K562 (cell line): ENCODE measurements at regions not wholly inside any gene's neighbourhood (a gene's known extent, or its start where the extent isn't known, plus 50 kb on each side); places are given as distances from the start of the nearest gene placed in this dataset.

Experiments used
- ATAC-seq: fragments of 200-7000 bp; cut with Tn5 transposase; 3 replicates; pipeline ENCODE4 v1.9.1; 2020; ENCODE audit warnings: moderate library complexity
- BruUV-seq: library from RNA; stranded (reverse); fragments of 400-500 nt; replicated peaks from 2 replicates; lab custom pipeline; 2021; lab: Mats Ljungman, UMichigan
- CTCF ChIA-PET: fragments of 300-600 bp; formaldehyde crosslinking; extraction: SDS; loops from one replicate; lab custom pipeline; 2021; ENCODE audit warnings: low intra/inter-chr PET ratio; lab: Yijun Ruan, JAX
- POLR2A ChIA-PET: fragments of 300-600, 350-650 bp; sonication (Branson Sonifier 250); formaldehyde crosslinking; extraction: SDS; loops from one replicate; lab custom pipeline; 2021; ENCODE audit warnings: antibody characterized with exemption, inconsistent platforms; lab: Yijun Ruan, JAX
- DNase-seq, 4 experiments: peaks; one replicate each; pipeline versions ENCODE4 v3.0.0 to v3.0.0-alpha.2; 2011 to 2018; ENCODE audit warnings: low spot score in 3 of 4, mixed read lengths in 3 of 4; ENCODE audit errors: extremely low read depth in 1 of 4
- FAIRE-seq: peaks from 2 replicates; lab custom pipeline; 2011; peaks lifted over from hg19 to GRCh38; lab: Jason Lieb, UNC
- H2AFZ ChIP-seq: 2 replicates; pipeline ENCODE4 v1.6.0; 2011; ENCODE audit warnings: low read depth, low read length, control low read depth, inconsistent platforms
- H3K27ac ChIP-seq: fragments of 200-600 bp; 3 replicates; pipeline ENCODE4 v1.8.0; 2011; ENCODE audit warnings: low read depth, mild to moderate bottlenecking, control low read depth, inconsistent platforms, low read length, moderate library complexity, mixed read lengths; ENCODE audit errors: extremely low read depth
- H3K27me3 ChIP-seq, 2 experiments: fragments of 300-600 bp in 1 of 2; 2 replicates in 1 of 2; 3 replicates in 1 of 2; pipeline versions ENCODE4 v1.6.0 to v1.8.0; 2011; ENCODE audit warnings: inconsistent platforms in 2 of 2, low read length in 2 of 2, mild to moderate bottlenecking in 1 of 2, mixed read lengths in 1 of 2, moderate library complexity in 1 of 2; ENCODE audit not compliant: control insufficient read depth in 2 of 2, insufficient read depth in 2 of 2
- H3K36me3 ChIP-seq: fragments of 300-600 bp; 3 replicates; pipeline ENCODE4 v1.8.0; 2011; ENCODE audit warnings: mild to moderate bottlenecking, low read length, inconsistent platforms; ENCODE audit not compliant: control insufficient read depth, insufficient read depth
- H3K4me1 ChIP-seq, 2 experiments: fragments of 200-600 bp in 1 of 2; replicated peaks in 1 of 2; 2 replicates in 1 of 2; 3 replicates in 1 of 2; pipeline versions ENCODE4 v1.5.1 to v1.8.0; 2011; ENCODE audit warnings: inconsistent platforms in 2 of 2, low read length in 2 of 2, mild to moderate bottlenecking in 1 of 2, mixed read lengths in 1 of 2, moderate library complexity in 1 of 2; ENCODE audit not compliant: control insufficient read depth in 2 of 2, insufficient read depth in 2 of 2
- H3K4me2 ChIP-seq: 2 replicates; pipeline ENCODE4 v1.6.1; 2011; ENCODE audit warnings: low read length, control low read depth, inconsistent platforms, mixed read lengths; ENCODE audit not compliant: insufficient read depth
- H3K4me3 ChIP-seq: fragments of 200-600 bp; sonication (generic), shearing (Covaris generic); 2 replicates; pipeline ENCODE4 v1.5.1; 2016; ENCODE audit warnings: control low read depth, inconsistent platforms
- H3K79me2 ChIP-seq: fragments of 200-600 bp; 3 replicates; pipeline ENCODE4 v1.8.0; 2011; ENCODE audit warnings: low read length, inconsistent platforms; ENCODE audit not compliant: control insufficient read depth, insufficient read depth
- H3K9ac ChIP-seq, 2 experiments: 2 replicates each; pipeline versions ENCODE4 v1.6.0 to v1.6.1; 2011; ENCODE audit warnings: low read depth in 2 of 2, low read length in 2 of 2, control low read depth in 1 of 2, inconsistent platforms in 1 of 2, mild to moderate bottlenecking in 1 of 2, mixed read lengths in 1 of 2; ENCODE audit not compliant: insufficient read depth in 1 of 2
- H3K9me1 ChIP-seq: one replicate; pipeline ENCODE4 v1.6.0; 2011; ENCODE audit warnings: inconsistent platforms, mild to moderate bottlenecking, low read length, moderate library complexity; ENCODE audit not compliant: control insufficient read depth, insufficient read depth
- H3K9me3 ChIP-seq: replicated peaks from 2 replicates; pipeline ENCODE4 v1.5.1; 2011; ENCODE audit warnings: low read depth, low read length, inconsistent platforms; ENCODE audit not compliant: control insufficient read depth, insufficient read depth
- H4K20me1 ChIP-seq: replicated peaks from 2 replicates; pipeline ENCODE4 v1.6.1; 2011; ENCODE audit warnings: low read length, inconsistent platforms, mixed read lengths; ENCODE audit not compliant: control insufficient read depth, insufficient read depth
- ARNT ChIP-seq, 2 experiments: fragments of 450-650 bp; IDR thresholded peaks; 2 replicates each; pipeline ENCODE4 v1.6.1; 2016; ENCODE audit warnings: mild to moderate bottlenecking in 1 of 2
- CBX3 ChIP-seq, 2 experiments: IDR thresholded peaks; 1 replicate in 1 of 2; 2 replicates in 1 of 2; pipeline ENCODE4 v1.6.1; 2012; ENCODE audit warnings: inconsistent platforms in 2 of 2, low read length in 2 of 2, borderline replicate concordance in 1 of 2, control low read depth in 1 of 2
- DDX20 ChIP-seq: fragments of 450-650 bp; IDR thresholded peaks from 2 replicates; pipeline ENCODE4 v1.6.1; 2016; ENCODE audit warnings: missing genetic modification characterization, low read depth, mild to moderate bottlenecking, missing compliant biosample characterization, moderate library complexity
- ESRRB ChIP-seq: fragments of 250-450 bp; sonication (Bioruptor Pico); IDR thresholded peaks from 2 replicates; pipeline ENCODE4 v1.5.0; 2020; ENCODE audit warnings: mild to moderate bottlenecking, moderate library complexity, borderline replicate concordance
- ETS1 ChIP-seq: conservative IDR thresholded peaks from 2 replicates; pipeline ENCODE4 v1.6.1; 2011; ENCODE audit warnings: low read depth, mild to moderate bottlenecking, low read length; ENCODE audit not compliant: control insufficient read depth
- ETV1 ChIP-seq: fragments of 450-650 bp; conservative IDR thresholded peaks from 2 replicates; pipeline ENCODE4 v1.6.1; 2016; ENCODE audit warnings: missing genetic modification characterization, control low read depth, low read depth, missing compliant biosample characterization
- SNRNP70 ChIP-seq: fragments of 200-400 bp; formaldehyde crosslinking; optimal IDR thresholded peaks from 2 replicates; pipeline ENCODE3; 2017; ENCODE audit warnings: low read depth, low read length
- ZNF79 ChIP-seq: fragments of 250-450 bp; sonication (Bioruptor Pico); IDR thresholded peaks from 2 replicates; pipeline ENCODE4 v1.4.0; 2020; ENCODE audit warnings: low read depth, mild to moderate bottlenecking, moderate library complexity
- WGBS: fragments of 100-300 bp; shearing (Covaris generic); methylation state at CpG from one replicate; pipeline ENCODE4 v1.1.6; 2016; ENCODE audit warnings: low coverage, mixed read lengths; ENCODE audit not compliant: insufficient coverage; ENCODE audit errors: missing lambda C conversion rate; 5-methylcytosine and 5-hydroxymethylcytosine counted together
- in situ Hi-C: fragments of 300-500 bp; cut with MboI; formaldehyde crosslinking; loops from 4 replicates; pipeline ENCODE4 v1.15.0; 2018; ENCODE audit warnings: inconsistent platforms, mixed read lengths
- intact Hi-C: fragments of 100-400 bp; cut with micrococcal nuclease; formaldehyde crosslinking; loops from 2 replicates; pipeline ENCODE4 v1.14.2; 2022
- TF ChIP-seq, protein P1 (sequence below): fragments of 450-650 bp; IDR thresholded peaks from 2 replicates; pipeline ENCODE4 v1.6.1; 2016; ENCODE audit warnings: mild to moderate bottlenecking

- no peaks in the 10 kb centered on the region for H4K20me1 ChIP-seq
- in situ Hi-C loops, result no loop called here
- 2% methylated on average over 2 of the region's 2 CpGs for WGBS
These were observed 414.1 kb upstream of the PROX1 start for GRCh38 chr1:213573648-213574009.

More at GRCh38 chr1:213573648-213574009, 414.1 kb upstream of the PROX1 start:
- DNase-seq (no peak), ATAC-seq (no peak), FAIRE-seq (no peak)
- no peak overlapping the region for H3K4me3 ChIP-seq
- H3K36me3 ChIP-seq, result no peaks in the 10 kb centered on the region
- H2AFZ ChIP-seq, result no peak overlapping the region
- ChIA-PET POLR2A (no interaction called here), CTCF (no interaction called here)
- peaks cover 0 to 6% of the 10 kb centered on the region in 2 experiments; a peak in 1 of 5 replicates for H3K27me3 ChIP-seq
- H3K27ac ChIP-seq, result no peak overlapping the region
- TF ChIP-seq DDX20 (tag), result no peak
- TF ChIP-seq ZNF79, result no peak
- TF ChIP-seq, protein P1, sequence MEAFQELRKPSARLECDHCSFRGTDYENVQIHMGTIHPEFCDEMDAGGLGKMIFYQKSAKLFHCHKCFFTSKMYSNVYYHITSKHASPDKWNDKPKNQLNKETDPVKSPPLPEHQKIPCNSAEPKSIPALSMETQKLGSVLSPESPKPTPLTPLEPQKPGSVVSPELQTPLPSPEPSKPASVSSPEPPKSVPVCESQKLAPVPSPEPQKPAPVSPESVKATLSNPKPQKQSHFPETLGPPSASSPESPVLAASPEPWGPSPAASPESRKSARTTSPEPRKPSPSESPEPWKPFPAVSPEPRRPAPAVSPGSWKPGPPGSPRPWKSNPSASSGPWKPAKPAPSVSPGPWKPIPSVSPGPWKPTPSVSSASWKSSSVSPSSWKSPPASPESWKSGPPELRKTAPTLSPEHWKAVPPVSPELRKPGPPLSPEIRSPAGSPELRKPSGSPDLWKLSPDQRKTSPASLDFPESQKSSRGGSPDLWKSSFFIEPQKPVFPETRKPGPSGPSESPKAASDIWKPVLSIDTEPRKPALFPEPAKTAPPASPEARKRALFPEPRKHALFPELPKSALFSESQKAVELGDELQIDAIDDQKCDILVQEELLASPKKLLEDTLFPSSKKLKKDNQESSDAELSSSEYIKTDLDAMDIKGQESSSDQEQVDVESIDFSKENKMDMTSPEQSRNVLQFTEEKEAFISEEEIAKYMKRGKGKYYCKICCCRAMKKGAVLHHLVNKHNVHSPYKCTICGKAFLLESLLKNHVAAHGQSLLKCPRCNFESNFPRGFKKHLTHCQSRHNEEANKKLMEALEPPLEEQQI, result no peak
- no peak for TF ChIP-seq ARNT (IDR thresholded peaks at IDR 0.05)
- no peak for TF ChIP-seq ESRRB (CRISPR knock-in tag)
- no peak for TF ChIP-seq SNRNP70
- TF ChIP-seq ETV1 (tag), result no peak
- no peak for TF ChIP-seq ETS1
- TF ChIP-seq CBX3 (IDR thresholded peaks at IDR 0.05; ENCODE audit: borderline replicate concordance in 1 of 2, low read length in 2 of 2), result no peak
- intact Hi-C loops, result no loop called here
- no peak overlapping the region for H3K4me2 ChIP-seq
- no peaks in the 10 kb centered on the region for H3K9me3 ChIP-seq
- H3K9ac ChIP-seq, result no peak overlapping the region
- H3K79me2 ChIP-seq, result no peaks in the 10 kb centered on the region
- no peaks in the 10 kb centered on the region for H3K4me1 ChIP-seq
- no TSS peak for BruUV-seq
- H3K9me1 ChIP-seq, result no peaks in the 10 kb centered on the region
